Transverse colon (tissue), 3 donors: ENCODE measurements at regions not wholly inside any gene's neighbourhood (a gene's known extent, or its start where the extent isn't known, plus 50 kb on each side); places are given as distances from the start of the nearest gene placed in this dataset.

ENCODE experiments used
- CTCF ChIP-seq, 5 experiments: fragments of 200-600 bp in 3 of 5; fragments of 450-650 bp in 2 of 5; sonication (generic) in 3 of 5; IDR thresholded peaks; 1 replicate in 2 of 5; 2 replicates in 3 of 5; pipeline ENCODE4 v1.5.1; 2016 to 2017; ENCODE audit warnings: antibody characterized with exemption in 5 of 5, inconsistent platforms in 3 of 5, mild to moderate bottlenecking in 2 of 5, moderate library complexity in 1 of 5
- EP300 ChIP-seq: sonication (generic); formaldehyde crosslinking; IDR thresholded peaks from one replicate; pipeline ENCODE4 v1.6.1; 2017; ENCODE audit warnings: antibody characterized with exemption, low read depth

DNA sequence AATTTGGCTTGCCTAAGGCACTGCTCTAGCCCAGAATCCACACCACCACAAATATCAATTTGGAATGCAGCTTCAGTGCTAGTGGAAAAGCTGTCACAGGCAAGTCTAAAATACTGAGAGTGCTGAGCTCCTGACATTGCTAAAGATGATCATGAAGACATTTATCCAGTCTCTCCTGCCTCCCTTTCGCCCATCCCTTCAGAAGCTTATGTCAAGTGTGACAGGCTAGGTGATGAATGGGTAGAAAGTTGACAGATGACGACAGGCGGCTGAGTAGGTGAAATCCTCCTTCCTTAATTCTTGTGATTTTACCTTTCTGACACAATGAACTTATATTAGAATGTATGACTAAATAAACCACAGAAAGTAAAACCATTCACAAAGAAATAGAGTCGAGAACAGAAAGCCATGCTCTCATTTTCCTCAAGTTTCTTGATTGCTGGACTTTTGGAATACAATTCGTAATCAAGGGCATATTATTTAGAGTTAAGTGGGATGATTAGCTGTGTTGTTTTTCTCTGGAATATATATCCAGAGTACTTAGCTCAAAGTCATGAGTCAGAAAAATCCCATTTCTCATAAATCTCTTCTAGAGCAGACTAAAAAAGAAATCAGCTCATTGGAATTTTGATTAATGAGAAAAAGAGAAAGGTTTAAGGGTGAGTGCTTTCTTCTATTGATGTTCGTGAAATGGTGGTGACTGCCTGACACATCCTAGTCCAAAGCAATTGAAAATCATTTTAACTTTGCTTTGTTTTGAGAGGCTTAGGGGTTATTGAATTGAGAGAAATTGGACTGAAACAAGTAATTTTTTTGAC is 1228.2 kb upstream of the CITED2 start:
- TF ChIP-seq CTCF (IDR thresholded peaks at IDR 0.05) (no peak), EP300 (no peak)
